HepG2 (cell line): ENCODE measurements at regions not wholly inside any gene's neighbourhood (a gene's known extent, or its start where the extent isn't known, plus 50 kb on each side); places are given as distances from the start of the nearest gene placed in this dataset.

Experiments used
- ATAC-seq: fragments of 200-7000 bp; cut with Tn5 transposase; 3 replicates; pipeline ENCODE4 v1.9.1; 2020; ENCODE audit warnings: mild to moderate bottlenecking, moderate library complexity
- BruUV-seq: library from RNA; stranded (reverse); fragments of 400-500 nt; replicated peaks from 2 replicates; lab custom pipeline; 2021; lab: Mats Ljungman, UMichigan
- CTCF ChIA-PET: fragments of 300-600 bp; formaldehyde crosslinking; extraction: SDS; loops from one replicate; lab custom pipeline; 2021; ENCODE audit warnings: low total read pairs, inconsistent platforms, low intra/inter-chr PET ratio; lab: Yijun Ruan, JAX
- POLR2A ChIA-PET: fragments of 350-600 bp; sonication (Branson Sonifier 250); formaldehyde crosslinking; loops from one replicate; lab custom pipeline; 2020; ENCODE audit warnings: antibody characterized with exemption, inconsistent platforms; lab: Yijun Ruan, JAX
- DNase-seq: peaks from one replicate; pipeline ENCODE4 v3.0.0-alpha.2; 2015; ENCODE audit warnings: low spot score
- FAIRE-seq: peaks from 3 replicates; lab custom pipeline; 2011; peaks lifted over from hg19 to GRCh38; lab: Jason Lieb, UNC
- H2AFZ ChIP-seq: one replicate; pipeline ENCODE4 v1.6.1; 2011; ENCODE audit warnings: low read length, inconsistent platforms
- H3K27ac ChIP-seq: fragments of 300-600 bp; 3 replicates; pipeline ENCODE4 v1.8.0; 2011; ENCODE audit warnings: mixed run types, mild to moderate bottlenecking, mixed read lengths, low read length, inconsistent platforms; ENCODE audit not compliant: insufficient read depth; ENCODE audit errors: extremely low read length
- H3K27me3 ChIP-seq, 2 experiments: fragments of 200-600 bp in 1 of 2; 2 replicates in 1 of 2; 3 replicates in 1 of 2; pipeline versions ENCODE4 v1.6.0 to v1.8.0; 2011; ENCODE audit warnings: low read length in 2 of 2, mild to moderate bottlenecking in 2 of 2, moderate library complexity in 2 of 2, inconsistent platforms in 1 of 2; ENCODE audit not compliant: insufficient read depth in 2 of 2, control insufficient read depth in 1 of 2
- H3K36me3 ChIP-seq, 2 experiments: fragments of 200-600 bp in 1 of 2; replicated peaks in 1 of 2; 2 replicates in 1 of 2; 3 replicates in 1 of 2; pipeline versions ENCODE4 v1.5.1 to v1.8.0; 2011; ENCODE audit warnings: low read length in 2 of 2, inconsistent platforms in 1 of 2; ENCODE audit not compliant: insufficient read depth in 2 of 2, control insufficient read depth in 1 of 2
- H3K4me1 ChIP-seq: 2 replicates; pipeline ENCODE4 v1.5.1; 2012; ENCODE audit warnings: low read length, inconsistent platforms; ENCODE audit not compliant: insufficient read depth
- H3K4me2 ChIP-seq: 2 replicates; pipeline ENCODE4 v1.6.0; 2011; ENCODE audit warnings: low read depth, low read length, inconsistent platforms
- H3K4me3 ChIP-seq, 3 experiments: fragments of 200-600 bp in 1 of 3; sonication (generic), shearing (Covaris generic) in 1 of 3; replicated peaks in 1 of 3; 2 replicates each; pipeline ENCODE4 v1.5.1; 2011 to 2016; ENCODE audit warnings: low read length in 3 of 3, inconsistent platforms in 2 of 3, low read depth in 2 of 3, mild to moderate bottlenecking in 2 of 3, control low read depth in 1 of 3, mixed read lengths in 1 of 3; ENCODE audit not compliant: insufficient read depth in 1 of 3
- H3K79me2 ChIP-seq: one replicate; pipeline ENCODE4 v1.6.1; 2011; ENCODE audit warnings: low read length, inconsistent platforms; ENCODE audit not compliant: insufficient read depth
- H3K9ac ChIP-seq: 2 replicates; pipeline ENCODE4 v1.6.0; 2011; ENCODE audit warnings: mild to moderate bottlenecking, low read depth, low read length, inconsistent platforms; ENCODE audit not compliant: insufficient read depth
- H3K9me3 ChIP-seq: 2 replicates; pipeline ENCODE4 v1.5.1; 2012; ENCODE audit warnings: mild to moderate bottlenecking, low read length
- H4K20me1 ChIP-seq: 2 replicates; pipeline ENCODE4 v1.6.0; 2011; ENCODE audit warnings: inconsistent platforms, mild to moderate bottlenecking, low read length, moderate library complexity; ENCODE audit not compliant: insufficient read depth
- ATF7 ChIP-seq, 2 experiments: fragments of 450-650 bp in 1 of 2; sonication (generic) in 1 of 2; formaldehyde crosslinking in 1 of 2; IDR thresholded peaks; 2 replicates each; pipeline versions ENCODE4 v1.4.0 to v1.6.1; 2016 to 2020; ENCODE audit warnings: antibody characterized with exemption in 1 of 2, mild to moderate bottlenecking in 1 of 2, missing genetic modification reagents in 1 of 2
- CEBPG ChIP-seq: IDR thresholded peaks from 2 replicates; pipeline ENCODE4 v1.6.1; 2016
- CREB1 ChIP-seq, 2 experiments: fragments of 450-650 bp in 1 of 2; IDR thresholded peaks; 2 replicates each; pipeline ENCODE4 v1.6.1; 2016 to 2017; ENCODE audit warnings: control low read depth in 1 of 2, mild to moderate bottlenecking in 1 of 2, missing compliant biosample characterization in 1 of 2, missing genetic modification characterization in 1 of 2
- CREM ChIP-seq, 2 experiments: sonication (generic) in 1 of 2; formaldehyde crosslinking in 1 of 2; IDR thresholded peaks; 2 replicates each; pipeline versions ENCODE4 v1.4.0 to v1.6.1; 2016 to 2020; ENCODE audit warnings: antibody characterized with exemption in 1 of 2, mild to moderate bottlenecking in 1 of 2, missing genetic modification reagents in 1 of 2
- CTCF ChIP-seq: sonication (generic); formaldehyde crosslinking; IDR thresholded peaks from 2 replicates; pipeline ENCODE4 v1.5.0; 2020; ENCODE audit warnings: mild to moderate bottlenecking, missing genetic modification reagents, moderate library complexity
- FOXC1 ChIP-seq: sonication (generic); formaldehyde crosslinking; IDR thresholded peaks from 2 replicates; pipeline ENCODE4 v1.8.0; 2022; ENCODE audit warnings: mild to moderate bottlenecking, missing genetic modification reagents, borderline replicate concordance
- KLF16 ChIP-seq, 2 experiments: sonication (generic) in 1 of 2; formaldehyde crosslinking in 1 of 2; IDR thresholded peaks; 2 replicates each; pipeline versions ENCODE4 v1.6.1 to v1.8.0; 2016 to 2023; ENCODE audit warnings: missing genetic modification reagents in 2 of 2, missing compliant biosample characterization in 1 of 2
- RAD21 ChIP-seq: fragments of 450-650 bp; formaldehyde crosslinking; IDR thresholded peaks from 2 replicates; pipeline ENCODE4 v1.5.0; 2020; ENCODE audit warnings: mild to moderate bottlenecking
- SIX1 ChIP-seq: sonication (generic); formaldehyde crosslinking; IDR thresholded peaks from 2 replicates; pipeline ENCODE4 v1.4.0; 2020; ENCODE audit warnings: missing genetic modification reagents, borderline replicate concordance
- SMC3 ChIP-seq: IDR thresholded peaks from 2 replicates; pipeline ENCODE4 v1.6.1; 2011; ENCODE audit warnings: low read length, improper control_type of control experiment
- STAG1 ChIP-seq: sonication (generic); formaldehyde crosslinking; IDR thresholded peaks from 2 replicates; pipeline ENCODE4 v1.4.0; 2020; ENCODE audit warnings: missing genetic modification reagents
- THAP7 ChIP-seq: sonication (generic); formaldehyde crosslinking; IDR thresholded peaks from 2 replicates; pipeline ENCODE4 v1.8.1; 2023; ENCODE audit warnings: mild to moderate bottlenecking, missing genetic modification reagents
- TP53 ChIP-seq: sonication (generic); formaldehyde crosslinking; conservative IDR thresholded peaks from 2 replicates; pipeline ENCODE4 v1.4.0; 2020; ENCODE audit warnings: missing genetic modification reagents
- XRCC5 ChIP-seq: fragments of 200-400 bp; formaldehyde crosslinking; optimal IDR thresholded peaks from 2 replicates; pipeline ENCODE3; 2017; ENCODE audit warnings: mild to moderate bottlenecking, low read length
- ZNF598 ChIP-seq: sonication (generic); formaldehyde crosslinking; IDR thresholded peaks from 2 replicates; pipeline ENCODE4 v1.5.1; 2020; ENCODE audit warnings: mild to moderate bottlenecking, missing genetic modification reagents, borderline replicate concordance
- WGBS: methylation state at CpG from one replicate; pipeline ENCODE4 v1.1.6; 2017; ENCODE audit warnings: low lambda C conversion rate; 5-methylcytosine and 5-hydroxymethylcytosine counted together
- in situ Hi-C: cut with HindIII; loops from 2 replicates; pipeline ENCODE4 v1.10.0; 2017; ENCODE audit warnings: low pct_unique_long_range_greater_than_20kb; ENCODE audit not compliant: extremely low pct_ligation_motif_present
- intact Hi-C: fragments of 100-400 bp; cut with micrococcal nuclease; formaldehyde crosslinking; loops from one replicate; pipeline ENCODE4 v1.10.0; 2022; ENCODE audit not compliant: unreplicated experiment
- TF ChIP-seq, protein P1 (sequence below): sonication (generic); formaldehyde crosslinking; IDR thresholded peaks from 2 replicates; pipeline ENCODE4 v1.8.1; 2023; ENCODE audit warnings: mild to moderate bottlenecking, missing genetic modification reagents, borderline replicate concordance

DNA sequence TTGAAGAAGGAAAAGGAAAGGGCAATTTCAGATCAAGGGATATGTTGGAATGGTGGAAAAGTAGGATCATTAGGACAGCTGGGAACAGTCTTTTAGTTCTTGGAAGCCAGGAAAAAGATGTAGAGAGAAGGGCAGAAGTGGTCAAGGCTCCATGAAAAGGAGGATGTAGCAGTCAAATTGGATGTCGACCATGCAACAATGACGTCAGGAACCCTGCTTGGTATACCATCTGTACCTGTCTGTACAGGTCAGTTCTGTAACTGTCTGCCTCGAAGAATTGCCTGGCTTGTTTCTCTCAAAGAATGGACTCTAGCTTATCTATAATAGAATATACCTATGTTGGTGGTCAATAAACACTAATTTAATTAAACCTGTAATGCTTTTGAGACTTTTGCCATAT, 157.8 kb upstream of the SGO1 start:
- no peak for DNase-seq
- Histone ChIP-seq H3K4me2 (no peak overlapping the region), H4K20me1 (no peaks in the 10 kb centered on the region), H3K9me3 (no peaks in the 10 kb centered on the region), H3K9ac (no peak overlapping the region), H3K4me1 (no peaks in the 10 kb centered on the region)
- intact Hi-C loops = no loop called here
- TF ChIP-seq ZNF598 (CRISPR knock-in tag) = no peak
- TF ChIP-seq, protein P1, sequence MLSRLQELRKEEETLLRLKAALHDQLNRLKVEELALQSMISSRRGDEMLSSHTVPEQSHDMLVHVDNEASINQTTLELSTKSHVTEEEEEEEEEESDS = no peak
- TF ChIP-seq CREB1 (IDR thresholded peaks at IDR 0.05) = peak; percentile 52; the same call in 1 of the 2 replicates
- TF ChIP-seq CREB1 (CRISPR knock-in tag; IDR thresholded peaks at IDR 0.05) = no peak
- peak; percentile 56 for TF ChIP-seq ATF7 (IDR thresholded peaks at IDR 0.05)
- no peak for TF ChIP-seq ATF7 (CRISPR knock-in tag; IDR thresholded peaks at IDR 0.05)
- no peak for TF ChIP-seq THAP7 (CRISPR knock-in tag)
- TF ChIP-seq, all 625 proteins: peak for 2
- Histone ChIP-seq H3K36me3 (no peaks in the 10 kb centered on the region), H3K27me3 (no peaks in the 10 kb centered on the region), H3K79me2 (no peaks in the 10 kb centered on the region), H3K4me3 (no peak overlapping the region), H2AFZ (no peak overlapping the region), H3K27ac (no peak overlapping the region)
- ChIA-PET CTCF (no interaction called here), POLR2A (no interaction called here)
- BruUV-seq = no TSS peak
- in situ Hi-C loops = no loop called here
- FAIRE-seq = no peak
- 18% methylated on average over 3 of the region's 3 CpGs for WGBS
- no peak for ATAC-seq

DNA sequence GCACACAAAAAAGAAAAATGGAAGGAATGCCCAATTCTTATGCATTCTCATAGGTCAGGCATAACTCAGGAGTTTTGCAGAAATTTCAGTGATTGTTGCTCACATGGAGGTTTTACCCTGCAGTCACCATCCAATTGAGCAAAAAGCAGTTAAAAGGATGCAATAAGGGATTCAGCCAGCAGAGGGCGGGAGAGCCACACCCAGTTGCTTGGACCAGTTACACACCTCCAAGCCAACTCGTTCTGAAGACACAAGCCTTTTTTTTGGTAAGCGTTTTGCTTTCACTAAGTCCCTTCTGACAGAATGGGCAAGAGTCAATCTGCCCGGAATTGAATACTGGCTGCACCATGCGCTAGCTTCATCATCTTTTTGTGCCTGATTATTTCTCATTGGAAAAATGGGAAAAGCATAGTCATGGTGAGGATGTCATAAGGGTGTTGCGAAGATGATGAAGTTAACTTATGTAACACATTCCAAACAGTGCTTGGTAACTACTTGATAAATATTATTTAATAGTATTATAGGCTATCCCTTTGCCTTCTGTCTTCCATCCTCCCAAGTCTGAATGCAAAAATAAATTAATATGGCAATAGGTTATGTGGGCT, 154.4 kb upstream of the SGO1 start:
- WGBS = 18% methylated on average over 6 of the region's 6 CpGs
- no peaks in the 10 kb centered on the region for H3K79me2 ChIP-seq
- BruUV-seq = no TSS peak
- no peak overlapping the region for H2AFZ ChIP-seq
- no peaks in the 10 kb centered on the region for H3K9me3 ChIP-seq
- in situ Hi-C loops (no loop called here), intact Hi-C loops (loop anchor here (1.0 to 2.0 kb wide), 2 partner anchors 114 to 1144 kb away; no protein-coding TSS in a partner anchor)
- no peak overlapping the region for H3K4me3 ChIP-seq
- H3K9ac ChIP-seq = no peak overlapping the region
- peak; percentile 62 for DNase-seq
- no peaks in the 10 kb centered on the region for H3K27me3 ChIP-seq
- H3K4me1 ChIP-seq = no peaks in the 10 kb centered on the region
- FAIRE-seq = peak; percentile 61
- no peak overlapping the region for H3K4me2 ChIP-seq
- H3K36me3 ChIP-seq = no peaks in the 10 kb centered on the region
- no peak overlapping the region for H3K27ac ChIP-seq
- ChIA-PET POLR2A (no interaction called here), CTCF (interaction anchor here (0.6 to 1.1 kb wide), 3 partner anchors 115 to 1553 kb away, joined by 3 to 4 read pairs (median 3); no protein-coding TSS in a partner anchor)
- ATAC-seq = peak; percentile 93
- H4K20me1 ChIP-seq = no peaks in the 10 kb centered on the region
- 0 out of 4 replicates have a peak, but pooled peaks of 1 of the 2 experiments have one; percentile 35 for TF ChIP-seq KLF16 (CRISPR knock-in tag; IDR thresholded peaks at IDR 0.05)
- peak; percentile 88 for TF ChIP-seq STAG1
- peak; percentile 71 for TF ChIP-seq XRCC5
- TF ChIP-seq TP53 = no peak
- TF ChIP-seq CTCF = peak; percentile 85
- TF ChIP-seq SIX1 = no peak
- no peak for TF ChIP-seq CREM (IDR thresholded peaks at IDR 0.05)
- TF ChIP-seq CREM (CRISPR knock-in tag; IDR thresholded peaks at IDR 0.05) = no peak
- TF ChIP-seq FOXC1 (CRISPR knock-in tag) = no peak
- peak; percentile 66; the same call in 1 of the 2 replicates for TF ChIP-seq RAD21
- TF ChIP-seq CEBPG (CRISPR knock-in tag) = peak; percentile 24; the same call in 1 of the 2 replicates
- peak; percentile 92 for TF ChIP-seq SMC3
